ENCODE measurements at regions not wholly inside any gene's neighbourhood (a gene's known extent, or its start where the extent isn't known, plus 50 kb on each side); places are given as distances from the start of the nearest gene placed in this dataset.

DNA sequence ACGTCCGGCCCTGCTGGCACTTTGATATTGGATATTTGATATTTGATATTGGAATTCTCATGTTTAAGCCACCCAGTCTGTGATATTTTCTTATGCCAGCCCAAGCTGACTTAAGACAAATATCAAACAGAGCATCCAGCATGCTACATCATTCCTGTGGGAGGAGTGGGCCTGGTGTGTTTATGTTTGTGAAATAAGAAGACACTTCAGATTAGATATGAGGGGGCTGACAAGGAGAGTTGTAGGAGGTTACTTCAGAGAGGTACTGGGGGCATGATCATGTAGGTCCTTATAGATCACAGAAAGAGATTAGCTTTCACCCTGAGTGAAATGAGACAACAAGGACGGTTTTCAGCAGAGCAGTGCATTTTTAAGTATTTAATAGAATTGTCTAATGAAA lies 382.9 kb downstream of the SEMA3D start:
- TF ChIP-seq, protein P1, sequence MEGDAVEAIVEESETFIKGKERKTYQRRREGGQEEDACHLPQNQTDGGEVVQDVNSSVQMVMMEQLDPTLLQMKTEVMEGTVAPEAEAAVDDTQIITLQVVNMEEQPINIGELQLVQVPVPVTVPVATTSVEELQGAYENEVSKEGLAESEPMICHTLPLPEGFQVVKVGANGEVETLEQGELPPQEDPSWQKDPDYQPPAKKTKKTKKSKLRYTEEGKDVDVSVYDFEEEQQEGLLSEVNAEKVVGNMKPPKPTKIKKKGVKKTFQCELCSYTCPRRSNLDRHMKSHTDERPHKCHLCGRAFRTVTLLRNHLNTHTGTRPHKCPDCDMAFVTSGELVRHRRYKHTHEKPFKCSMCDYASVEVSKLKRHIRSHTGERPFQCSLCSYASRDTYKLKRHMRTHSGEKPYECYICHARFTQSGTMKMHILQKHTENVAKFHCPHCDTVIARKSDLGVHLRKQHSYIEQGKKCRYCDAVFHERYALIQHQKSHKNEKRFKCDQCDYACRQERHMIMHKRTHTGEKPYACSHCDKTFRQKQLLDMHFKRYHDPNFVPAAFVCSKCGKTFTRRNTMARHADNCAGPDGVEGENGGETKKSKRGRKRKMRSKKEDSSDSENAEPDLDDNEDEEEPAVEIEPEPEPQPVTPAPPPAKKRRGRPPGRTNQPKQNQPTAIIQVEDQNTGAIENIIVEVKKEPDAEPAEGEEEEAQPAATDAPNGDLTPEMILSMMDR (conservative IDR thresholded peaks at IDR 0.05; ENCODE audit: low read depth in 2 of 2) = no peak
- TF ChIP-seq EZH2phosphoT487 (IDR thresholded peaks at IDR 0.05; ENCODE audit: unreplicated experiment) = no peak
- TF ChIP-seq EZH2 (IDR thresholded peaks at IDR 0.05; ENCODE audit: low read depth, unreplicated experiment) = no peak
- TF ChIP-seq CREB1 (CRISPR knock-in tag; IDR thresholded peaks at IDR 0.05; ENCODE audit: low read depth) = no peak
- TF ChIP-seq POLR2AphosphoS5 (IDR thresholded peaks at IDR 0.05; ENCODE audit: low read depth) = no peak
- TF ChIP-seq, protein P2, sequence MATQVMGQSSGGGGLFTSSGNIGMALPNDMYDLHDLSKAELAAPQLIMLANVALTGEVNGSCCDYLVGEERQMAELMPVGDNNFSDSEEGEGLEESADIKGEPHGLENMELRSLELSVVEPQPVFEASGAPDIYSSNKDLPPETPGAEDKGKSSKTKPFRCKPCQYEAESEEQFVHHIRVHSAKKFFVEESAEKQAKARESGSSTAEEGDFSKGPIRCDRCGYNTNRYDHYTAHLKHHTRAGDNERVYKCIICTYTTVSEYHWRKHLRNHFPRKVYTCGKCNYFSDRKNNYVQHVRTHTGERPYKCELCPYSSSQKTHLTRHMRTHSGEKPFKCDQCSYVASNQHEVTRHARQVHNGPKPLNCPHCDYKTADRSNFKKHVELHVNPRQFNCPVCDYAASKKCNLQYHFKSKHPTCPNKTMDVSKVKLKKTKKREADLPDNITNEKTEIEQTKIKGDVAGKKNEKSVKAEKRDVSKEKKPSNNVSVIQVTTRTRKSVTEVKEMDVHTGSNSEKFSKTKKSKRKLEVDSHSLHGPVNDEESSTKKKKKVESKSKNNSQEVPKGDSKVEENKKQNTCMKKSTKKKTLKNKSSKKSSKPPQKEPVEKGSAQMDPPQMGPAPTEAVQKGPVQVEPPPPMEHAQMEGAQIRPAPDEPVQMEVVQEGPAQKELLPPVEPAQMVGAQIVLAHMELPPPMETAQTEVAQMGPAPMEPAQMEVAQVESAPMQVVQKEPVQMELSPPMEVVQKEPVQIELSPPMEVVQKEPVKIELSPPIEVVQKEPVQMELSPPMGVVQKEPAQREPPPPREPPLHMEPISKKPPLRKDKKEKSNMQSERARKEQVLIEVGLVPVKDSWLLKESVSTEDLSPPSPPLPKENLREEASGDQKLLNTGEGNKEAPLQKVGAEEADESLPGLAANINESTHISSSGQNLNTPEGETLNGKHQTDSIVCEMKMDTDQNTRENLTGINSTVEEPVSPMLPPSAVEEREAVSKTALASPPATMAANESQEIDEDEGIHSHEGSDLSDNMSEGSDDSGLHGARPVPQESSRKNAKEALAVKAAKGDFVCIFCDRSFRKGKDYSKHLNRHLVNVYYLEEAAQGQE (IDR thresholded peaks at IDR 0.05; ENCODE audit: unreplicated experiment) = no peak
- no peak for TF ChIP-seq ZNF331 (CRISPR knock-in tag; IDR thresholded peaks at IDR 0.05; ENCODE audit: low read depth)
- TF ChIP-seq, protein P3, sequence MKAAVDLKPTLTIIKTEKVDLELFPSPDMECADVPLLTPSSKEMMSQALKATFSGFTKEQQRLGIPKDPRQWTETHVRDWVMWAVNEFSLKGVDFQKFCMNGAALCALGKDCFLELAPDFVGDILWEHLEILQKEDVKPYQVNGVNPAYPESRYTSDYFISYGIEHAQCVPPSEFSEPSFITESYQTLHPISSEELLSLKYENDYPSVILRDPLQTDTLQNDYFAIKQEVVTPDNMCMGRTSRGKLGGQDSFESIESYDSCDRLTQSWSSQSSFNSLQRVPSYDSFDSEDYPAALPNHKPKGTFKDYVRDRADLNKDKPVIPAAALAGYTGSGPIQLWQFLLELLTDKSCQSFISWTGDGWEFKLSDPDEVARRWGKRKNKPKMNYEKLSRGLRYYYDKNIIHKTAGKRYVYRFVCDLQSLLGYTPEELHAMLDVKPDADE (IDR thresholded peaks at IDR 0.05) = no peak
- no peak for TF ChIP-seq JUNB (IDR thresholded peaks at IDR 0.05; ENCODE audit: unreplicated experiment)
- TF ChIP-seq ZNF114 (CRISPR knock-in tag; IDR thresholded peaks at IDR 0.05) = no peak
- no peak for TF ChIP-seq NANOG (IDR thresholded peaks at IDR 0.05; ENCODE audit: borderline replicate concordance)

Data from GM23338 (cell line).